ENCODE measurements at regions not wholly inside any gene's neighbourhood (a gene's known extent, or its start where the extent isn't known, plus 50 kb on each side); places are given as distances from the start of the nearest gene placed in this dataset.

DNA sequence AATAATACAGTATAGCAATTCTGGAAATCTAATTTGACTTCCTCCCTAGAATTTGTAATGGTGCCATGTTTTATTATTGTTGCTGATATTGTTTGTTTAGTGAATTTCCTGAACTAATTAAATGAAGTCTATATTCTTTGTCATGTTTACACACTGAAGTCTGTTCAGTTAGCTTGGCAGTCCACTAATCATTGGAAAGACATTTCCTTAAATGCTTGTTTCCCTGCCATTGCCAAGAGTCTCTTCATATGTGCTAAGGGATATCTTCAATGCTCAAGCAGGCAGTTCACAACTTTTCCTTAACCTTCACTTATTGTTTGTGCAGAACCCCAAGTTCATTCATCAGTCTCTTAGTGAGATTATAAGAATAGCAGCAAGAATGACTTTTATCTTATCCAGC lies 755.3 kb downstream of the INHBA start:
- no peaks in the 10 kb centered on the region for H3K4me1 ChIP-seq (ENCODE audit: control insufficient read depth, insufficient read depth, low read length)
- H3K9ac ChIP-seq (ENCODE audit: low read depth, low read length) = no peak overlapping the region
- no peaks in the 10 kb centered on the region for H3K27me3 ChIP-seq (ENCODE audit: control insufficient read depth, insufficient read depth, low read length)
- H3K9me3 ChIP-seq (ENCODE audit: control insufficient read depth, insufficient read depth, low read length) = peaks cover 2% of the 10 kb centered on the region
- no peaks in the 10 kb centered on the region for H3K36me3 ChIP-seq (ENCODE audit: control insufficient read depth, insufficient read depth, low read length)
- H3K4me3 ChIP-seq (ENCODE audit: low read depth, low read length) = no peak overlapping the region

DNA sequence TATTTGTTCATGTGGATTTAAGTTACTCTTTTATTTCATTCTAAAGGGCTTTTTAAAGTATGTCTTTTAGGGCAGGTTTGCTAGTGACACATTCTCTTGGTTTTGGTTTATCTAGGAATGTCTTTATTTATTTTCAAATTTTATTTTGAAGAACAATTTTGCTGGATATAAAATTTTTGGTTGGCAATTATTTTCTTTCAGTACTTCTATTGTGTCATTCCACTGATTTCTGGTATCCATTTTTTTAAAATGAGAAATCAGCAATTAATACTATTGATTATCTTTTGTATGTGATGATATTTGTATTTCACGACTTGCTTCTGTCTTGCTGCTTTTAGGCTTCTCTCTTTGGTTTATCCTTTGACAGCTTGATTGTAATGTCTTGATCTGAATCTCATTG lies 756.3 kb downstream of the INHBA start:
- H3K36me3 ChIP-seq (ENCODE audit: control insufficient read depth, insufficient read depth, low read length) = no peaks in the 10 kb centered on the region
- no peak overlapping the region for H3K4me3 ChIP-seq (ENCODE audit: low read depth, low read length)
- H3K4me1 ChIP-seq (ENCODE audit: control insufficient read depth, insufficient read depth, low read length) = no peaks in the 10 kb centered on the region
- H3K27me3 ChIP-seq (ENCODE audit: control insufficient read depth, insufficient read depth, low read length) = no peaks in the 10 kb centered on the region
- peaks cover 2% of the 10 kb centered on the region for H3K9me3 ChIP-seq (ENCODE audit: control insufficient read depth, insufficient read depth, low read length)
- H3K9ac ChIP-seq (ENCODE audit: low read depth, low read length) = no peak overlapping the region

DNA sequence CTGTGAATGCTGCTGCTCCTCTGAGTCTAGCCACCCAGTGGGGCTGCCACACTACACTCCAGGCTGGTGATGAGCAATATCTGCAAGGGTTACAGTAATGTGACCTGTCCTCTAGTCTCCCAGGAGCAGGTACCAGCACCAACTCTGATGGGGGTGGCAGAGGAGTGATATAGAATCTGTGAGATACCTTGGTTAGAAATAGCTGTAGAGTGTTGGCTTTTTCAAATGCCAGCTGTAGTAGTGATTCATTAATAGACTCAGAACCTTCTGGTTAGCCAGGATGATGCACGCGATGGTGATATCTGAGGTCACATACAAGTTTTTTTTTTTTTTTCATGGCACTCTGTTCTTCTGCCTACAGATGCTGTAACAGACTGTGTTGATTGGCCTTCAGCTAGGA lies 757.1 kb downstream of the INHBA start:
- Histone ChIP-seq H3K9ac (ENCODE audit: low read depth, low read length) (no peak overlapping the region), H3K4me1 (ENCODE audit: control insufficient read depth, insufficient read depth, low read length) (no peaks in the 10 kb centered on the region), H3K4me3 (ENCODE audit: low read depth, low read length) (no peak overlapping the region), H3K27me3 (ENCODE audit: control insufficient read depth, insufficient read depth, low read length) (no peaks in the 10 kb centered on the region), H3K9me3 (ENCODE audit: control insufficient read depth, insufficient read depth, low read length) (peaks cover 2% of the 10 kb centered on the region), H3K36me3 (ENCODE audit: control insufficient read depth, insufficient read depth, low read length) (no peaks in the 10 kb centered on the region)

DNA sequence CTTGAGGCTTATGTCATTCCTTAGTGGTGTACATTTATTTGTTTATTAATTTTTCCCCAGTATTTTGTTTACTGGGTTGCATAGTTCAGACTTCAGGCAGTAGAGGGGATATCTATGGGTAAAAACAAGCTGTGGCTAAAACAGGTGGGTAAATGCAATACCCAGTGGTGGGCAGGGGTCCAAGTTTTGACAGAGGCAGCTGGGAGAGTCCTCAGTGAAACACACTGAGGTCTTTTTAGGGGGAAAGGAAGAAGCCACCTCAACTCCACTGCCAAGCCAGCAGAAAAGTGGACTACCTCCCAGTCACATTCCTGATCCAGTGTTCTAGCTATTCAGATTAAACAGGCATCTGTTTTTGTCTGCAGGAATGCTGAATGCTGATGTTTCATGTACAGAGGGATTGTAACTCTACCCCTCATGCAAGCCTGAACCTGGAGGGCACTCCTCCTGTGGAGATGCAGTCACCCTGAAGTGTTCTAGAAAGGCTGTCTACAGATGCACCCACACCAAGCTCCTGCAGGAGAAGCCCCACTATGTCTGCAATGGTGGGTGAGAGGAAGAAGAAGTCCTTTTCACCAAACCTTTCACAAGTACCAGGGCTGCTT lies 757.8 kb downstream of the INHBA start:
- Histone ChIP-seq H3K4me3 (ENCODE audit: low read depth, low read length) (no peak overlapping the region), H3K36me3 (ENCODE audit: control insufficient read depth, insufficient read depth, low read length) (no peaks in the 10 kb centered on the region), H3K9ac (ENCODE audit: low read depth, low read length) (no peak overlapping the region), H3K27me3 (ENCODE audit: control insufficient read depth, insufficient read depth, low read length) (no peaks in the 10 kb centered on the region), H3K9me3 (ENCODE audit: control insufficient read depth, insufficient read depth, low read length) (peaks cover 2% of the 10 kb centered on the region), H3K4me1 (ENCODE audit: control insufficient read depth, insufficient read depth, low read length) (no peaks in the 10 kb centered on the region)

DNA sequence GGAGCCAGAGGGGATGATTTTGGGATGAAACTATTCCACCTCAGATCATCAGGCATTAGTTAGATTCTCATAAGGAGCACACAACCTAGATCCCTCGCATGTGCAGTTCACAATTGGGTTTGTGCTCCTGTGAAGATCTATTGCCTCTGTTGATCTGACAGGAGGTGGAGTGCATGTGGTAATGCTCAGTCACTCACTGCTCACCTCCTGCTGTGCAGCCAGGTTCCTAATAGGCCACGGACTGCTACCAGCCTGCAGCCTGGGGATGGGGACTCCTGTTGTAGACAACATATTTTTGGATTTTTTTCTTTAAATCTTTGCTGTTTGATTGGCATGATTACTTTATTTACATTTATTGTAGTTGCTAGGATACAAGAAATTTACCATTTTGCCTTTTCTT lies 765.0 kb downstream of the INHBA start:
- H3K27me3 ChIP-seq (ENCODE audit: control insufficient read depth, insufficient read depth, low read length) = no peaks in the 10 kb centered on the region

DNA sequence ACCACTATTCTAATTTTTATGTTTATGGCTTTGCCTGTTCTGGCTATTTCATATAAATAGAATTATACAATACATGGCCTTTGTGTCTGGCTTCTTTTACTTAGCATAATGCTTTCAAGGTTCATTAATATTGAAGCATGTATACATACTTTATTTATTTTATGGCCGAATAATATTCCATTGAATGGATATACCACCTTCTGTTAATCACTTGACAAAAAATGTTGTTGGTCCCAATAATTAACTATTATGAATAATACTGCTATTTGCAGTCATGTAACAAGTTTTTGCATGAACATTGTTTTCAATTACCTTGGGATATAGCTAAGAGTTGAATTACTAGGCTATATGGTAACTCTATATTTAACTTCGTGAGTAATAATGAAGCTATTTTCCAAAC lies 767.5 kb downstream of the INHBA start:
- Histone ChIP-seq H3K27me3 (ENCODE audit: control insufficient read depth, insufficient read depth, low read length) (no peaks in the 10 kb centered on the region), H3K4me1 (ENCODE audit: control insufficient read depth, insufficient read depth, low read length) (no peaks in the 10 kb centered on the region), H3K4me3 (ENCODE audit: low read depth, low read length) (no peak overlapping the region), H3K9ac (ENCODE audit: low read depth, low read length) (no peak overlapping the region), H3K36me3 (ENCODE audit: control insufficient read depth, insufficient read depth, low read length) (no peaks in the 10 kb centered on the region), H3K9me3 (ENCODE audit: control insufficient read depth, insufficient read depth, low read length) (no peaks in the 10 kb centered on the region)

More for the DNA sequence above, 765.0 kb downstream of the INHBA start:
- no peaks in the 10 kb centered on the region for H3K9me3 ChIP-seq (ENCODE audit: control insufficient read depth, insufficient read depth, low read length)
- no peaks in the 10 kb centered on the region for H3K4me1 ChIP-seq (ENCODE audit: control insufficient read depth, insufficient read depth, low read length)
- H3K4me3 ChIP-seq (ENCODE audit: low read depth, low read length) = no peak overlapping the region
- no peak overlapping the region for H3K9ac ChIP-seq (ENCODE audit: low read depth, low read length)
- H3K36me3 ChIP-seq (ENCODE audit: control insufficient read depth, insufficient read depth, low read length) = no peaks in the 10 kb centered on the region

DNA sequence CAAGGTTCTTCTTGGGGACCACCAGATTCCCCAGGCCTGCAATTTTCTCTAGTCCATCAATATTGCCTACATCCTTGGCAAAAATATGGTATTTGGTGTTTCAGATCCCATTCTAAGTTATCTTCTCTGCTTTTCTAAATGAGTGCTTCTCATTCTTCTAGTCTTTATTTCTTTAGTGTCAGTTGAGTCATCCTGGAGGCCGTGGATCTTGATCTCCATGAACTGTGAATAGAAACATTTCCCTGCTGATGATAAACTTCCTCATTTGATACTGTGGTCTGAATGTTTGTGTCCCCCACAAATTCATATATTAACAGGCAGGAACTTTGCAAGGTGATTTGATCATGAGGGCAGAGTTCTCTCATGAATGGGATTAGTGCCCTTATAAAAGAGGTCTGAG lies 779.3 kb downstream of the INHBA start:
- H3K4me1 ChIP-seq (ENCODE audit: control insufficient read depth, insufficient read depth, low read length) = no peaks in the 10 kb centered on the region
- no peak overlapping the region for H3K4me3 ChIP-seq (ENCODE audit: low read depth, low read length)
- no peaks in the 10 kb centered on the region for H3K27me3 ChIP-seq (ENCODE audit: control insufficient read depth, insufficient read depth, low read length)
- no peaks in the 10 kb centered on the region for H3K9me3 ChIP-seq (ENCODE audit: control insufficient read depth, insufficient read depth, low read length)
- H3K9ac ChIP-seq (ENCODE audit: low read depth, low read length) = no peak overlapping the region
- H3K36me3 ChIP-seq (ENCODE audit: control insufficient read depth, insufficient read depth, low read length) = no peaks in the 10 kb centered on the region

DNA sequence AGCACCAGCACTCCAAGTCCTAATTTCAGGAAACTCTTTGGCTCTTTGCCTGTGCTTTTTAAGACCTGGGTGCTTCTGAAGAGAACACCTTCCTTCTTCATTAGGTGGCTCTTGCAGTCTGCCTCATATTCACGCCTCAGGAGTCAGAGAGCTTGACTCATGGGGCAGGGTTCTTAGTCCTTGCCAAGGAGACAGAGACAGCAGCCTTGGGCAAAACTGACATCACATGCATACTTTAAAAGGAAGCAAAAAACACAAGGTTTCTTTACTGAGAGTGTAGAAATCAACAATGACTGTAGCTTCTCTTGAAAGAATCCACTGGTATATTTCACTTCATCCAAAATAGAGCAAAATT lies 780.6 kb downstream of the INHBA start:
- no peaks in the 10 kb centered on the region for H3K27me3 ChIP-seq (ENCODE audit: control insufficient read depth, insufficient read depth, low read length)
- H3K9me3 ChIP-seq (ENCODE audit: control insufficient read depth, insufficient read depth, low read length) = no peaks in the 10 kb centered on the region
- no peak overlapping the region for H3K4me3 ChIP-seq (ENCODE audit: low read depth, low read length)
- H3K36me3 ChIP-seq (ENCODE audit: control insufficient read depth, insufficient read depth, low read length) = no peaks in the 10 kb centered on the region
- H3K9ac ChIP-seq (ENCODE audit: low read depth, low read length) = no peak overlapping the region
- no peaks in the 10 kb centered on the region for H3K4me1 ChIP-seq (ENCODE audit: control insufficient read depth, insufficient read depth, low read length)

DNA sequence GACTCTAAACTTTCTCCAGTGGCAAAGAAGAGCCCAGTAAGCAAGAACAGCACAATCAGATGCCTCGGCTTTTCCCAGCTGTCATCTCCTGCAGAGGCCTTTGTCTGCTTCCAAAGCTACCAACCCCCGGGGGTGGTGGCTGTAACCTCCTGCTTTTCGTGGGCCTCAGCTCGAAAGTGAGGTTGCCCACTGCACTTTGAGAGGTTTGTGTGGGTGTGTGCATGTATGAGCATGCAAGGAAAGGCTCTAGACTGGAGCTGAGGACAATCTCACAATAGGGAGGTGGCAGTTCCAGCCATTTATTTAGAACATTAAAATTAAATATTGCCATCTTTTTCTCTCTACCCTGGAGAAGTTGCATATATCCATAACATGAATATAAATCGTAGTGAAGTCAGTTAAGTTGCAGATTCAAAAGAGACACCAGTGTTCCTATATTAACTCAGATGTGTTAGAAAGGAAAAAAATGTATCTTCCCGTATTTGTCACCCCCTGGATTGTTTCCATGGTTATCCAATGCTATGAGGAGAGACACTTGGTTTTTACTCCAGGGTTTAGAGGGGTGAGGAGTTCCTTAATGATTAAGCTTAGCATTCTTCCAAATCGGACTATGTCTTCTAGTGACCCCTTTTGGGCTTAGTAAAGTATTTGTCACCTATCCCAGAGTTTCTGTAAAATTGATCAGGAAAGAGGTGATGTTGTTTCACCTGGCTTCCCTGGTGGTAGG lies 781.1 kb downstream of the INHBA start:
- Histone ChIP-seq H3K4me3 (ENCODE audit: low read depth, low read length) (no peak overlapping the region), H3K36me3 (ENCODE audit: control insufficient read depth, insufficient read depth, low read length) (no peaks in the 10 kb centered on the region), H3K4me1 (ENCODE audit: control insufficient read depth, insufficient read depth, low read length) (no peaks in the 10 kb centered on the region), H3K9ac (ENCODE audit: low read depth, low read length) (no peak overlapping the region), H3K9me3 (ENCODE audit: control insufficient read depth, insufficient read depth, low read length) (no peaks in the 10 kb centered on the region), H3K27me3 (ENCODE audit: control insufficient read depth, insufficient read depth, low read length) (no peaks in the 10 kb centered on the region)

DNA sequence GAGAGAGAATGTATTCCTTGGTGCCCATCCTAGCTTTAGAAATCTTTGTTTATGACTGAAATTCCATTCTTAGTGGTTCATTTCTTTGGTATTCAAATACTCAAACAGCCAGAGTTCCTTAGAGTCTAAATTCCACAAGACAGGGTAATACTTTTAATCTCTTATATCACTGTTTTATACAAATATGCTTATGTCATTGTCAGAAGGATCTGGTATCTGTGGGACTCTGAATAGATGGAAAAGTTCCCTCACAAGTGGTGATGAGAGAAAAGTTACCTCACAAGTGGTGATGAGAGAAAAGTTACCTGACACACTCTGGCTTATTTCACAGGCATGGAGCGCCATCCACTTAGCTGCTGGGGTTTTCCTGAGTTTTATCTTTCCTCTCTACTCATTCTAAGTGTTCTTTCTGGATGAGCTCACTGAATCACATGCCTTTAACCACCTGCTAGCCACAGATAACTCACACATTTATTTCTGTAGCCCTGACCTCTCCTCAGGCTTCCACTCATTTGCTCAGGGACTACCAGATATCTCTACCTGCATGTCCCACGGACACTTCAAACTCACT lies 784.0 kb downstream of the SUGCT start:
- no peaks in the 10 kb centered on the region for H3K27me3 ChIP-seq (ENCODE audit: control insufficient read depth, insufficient read depth, low read length)
- no peaks in the 10 kb centered on the region for H3K9me3 ChIP-seq (ENCODE audit: control insufficient read depth, insufficient read depth, low read length)
- no peaks in the 10 kb centered on the region for H3K36me3 ChIP-seq (ENCODE audit: control insufficient read depth, insufficient read depth, low read length)
- H3K9ac ChIP-seq (ENCODE audit: low read depth, low read length) = no peak overlapping the region
- no peaks in the 10 kb centered on the region for H3K4me1 ChIP-seq (ENCODE audit: control insufficient read depth, insufficient read depth, low read length)
- H3K4me3 ChIP-seq (ENCODE audit: low read depth, low read length) = no peak overlapping the region

DNA sequence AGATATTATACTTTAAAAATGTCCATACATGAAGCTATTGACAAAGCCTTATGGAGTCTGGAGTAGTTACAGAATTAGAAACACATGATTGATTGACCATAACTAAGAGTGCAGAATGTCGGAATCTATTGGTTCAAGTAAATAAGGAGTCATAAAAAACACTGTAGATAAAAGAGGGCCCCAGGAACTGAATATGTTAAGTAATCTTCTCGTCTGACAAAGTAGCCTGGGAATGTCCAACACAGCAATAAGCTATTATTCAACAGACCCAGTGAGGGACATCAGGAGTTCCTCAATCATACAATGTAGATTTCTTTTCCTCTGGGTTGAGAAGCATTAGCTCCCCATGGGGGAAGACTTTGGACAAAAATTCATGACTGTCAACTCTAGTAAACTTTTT lies 782.0 kb downstream of the SUGCT start:
- Histone ChIP-seq H3K27me3 (ENCODE audit: control insufficient read depth, insufficient read depth, low read length) (no peaks in the 10 kb centered on the region), H3K4me1 (ENCODE audit: control insufficient read depth, insufficient read depth, low read length) (no peaks in the 10 kb centered on the region), H3K4me3 (ENCODE audit: low read depth, low read length) (no peak overlapping the region), H3K36me3 (ENCODE audit: control insufficient read depth, insufficient read depth, low read length) (no peaks in the 10 kb centered on the region), H3K9ac (ENCODE audit: low read depth, low read length) (no peak overlapping the region), H3K9me3 (ENCODE audit: control insufficient read depth, insufficient read depth, low read length) (no peaks in the 10 kb centered on the region)

DNA sequence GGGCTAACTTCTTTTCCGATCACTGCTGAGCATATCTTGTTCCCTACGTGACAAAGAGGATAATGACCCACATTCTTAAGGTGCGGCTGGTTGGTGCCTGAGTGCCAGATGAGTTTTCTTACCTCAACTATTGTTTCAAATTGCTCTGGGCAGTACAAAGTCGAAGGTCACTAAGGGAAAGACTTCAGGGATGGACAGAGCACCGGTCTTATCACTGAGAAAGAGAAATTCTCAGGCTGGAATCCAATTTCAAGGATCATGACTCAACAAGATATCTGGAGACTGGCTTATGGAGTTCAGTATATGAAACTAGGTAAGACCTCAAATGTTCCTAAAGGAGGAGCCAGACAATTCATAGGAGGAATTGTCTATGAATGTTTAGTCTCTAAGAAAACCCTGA lies 780.3 kb downstream of the SUGCT start:
- no peaks in the 10 kb centered on the region for H3K4me1 ChIP-seq (ENCODE audit: control insufficient read depth, insufficient read depth, low read length)
- no peak overlapping the region for H3K4me3 ChIP-seq (ENCODE audit: low read depth, low read length)
- no peaks in the 10 kb centered on the region for H3K9me3 ChIP-seq (ENCODE audit: control insufficient read depth, insufficient read depth, low read length)
- no peaks in the 10 kb centered on the region for H3K36me3 ChIP-seq (ENCODE audit: control insufficient read depth, insufficient read depth, low read length)
- H3K27me3 ChIP-seq (ENCODE audit: control insufficient read depth, insufficient read depth, low read length) = no peaks in the 10 kb centered on the region
- no peak overlapping the region for H3K9ac ChIP-seq (ENCODE audit: low read depth, low read length)
